LHCN-M2 (cell line): ENCODE measurements at regions not wholly inside any gene's neighbourhood (a gene's known extent, or its start where the extent isn't known, plus 50 kb on each side); places are given as distances from the start of the nearest gene placed in this dataset.
"Not testable (repeated sequence)": the region's sequence is repeated elsewhere in the genome, so short reads cannot be mapped to it uniquely, and the experiment has no call there.

Experiments
- DNase-seq: peaks from one replicate; pipeline ENCODE4 v3.0.0-alpha.2; 2012; ENCODE audit warnings: low read depth

- DNase-seq, result no peak
Observed at GRCh38 chrX:65610481-65610880, 57.0 kb upstream of the MSN start.

- no peak for DNase-seq
Observed at GRCh38 chrX:65610040-65610439, 57.4 kb upstream of the MSN start.

GRCh38 chrX:65609237-65609636 lies 58.2 kb upstream of the MSN start:
- no peak for DNase-seq

GRCh38 chrX:65608026-65608425 lies 59.4 kb upstream of the MSN start:
- no peak for DNase-seq

- peak; percentile 41 for DNase-seq
Observed at GRCh38 chrX:65607070-65607742, 60.2 kb upstream of the MSN start.

- DNase-seq, result no peak
Observed at GRCh38 chrX:65602221-65602560, 65.3 kb upstream of the MSN start.

GRCh38 chrX:65601530-65602220 lies 65.8 kb upstream of the MSN start:
- DNase-seq, result peak; percentile 72

GRCh38 chrX:65601126-65601525 lies 66.3 kb upstream of the MSN start:
- no peak for DNase-seq

- DNase-seq, result no peak
Observed at GRCh38 chrX:65600106-65600505, 65.5 kb upstream of the LAS1L start.

- DNase-seq, result no peak
Observed at GRCh38 chrX:65598559-65599147, 64.1 kb upstream of the LAS1L start.

GRCh38 chrX:65596270-65597034 lies 61.9 kb upstream of the LAS1L start:
- peak; percentile 67 for DNase-seq

- DNase-seq, result peak; percentile 90
Observed at GRCh38 chrX:65595460-65595876, 60.9 kb upstream of the LAS1L start.

- DNase-seq, result no peak
Observed at GRCh38 chrX:65591206-65591605, 56.6 kb upstream of the LAS1L start.

GRCh38 chrX:65589304-65589703 lies 54.7 kb upstream of the LAS1L start:
- DNase-seq, result no peak

GRCh38 chrX:65588795-65589194 lies 54.2 kb upstream of the LAS1L start:
- no peak for DNase-seq

GRCh38 chrX:65587616-65588526 lies 53.3 kb upstream of the LAS1L start:
- peak; percentile 63 for DNase-seq

- DNase-seq, result peak; percentile 32
Observed at GRCh38 chrX:65586491-65586890, 51.9 kb upstream of the LAS1L start.

GRCh38 chrX:65585226-65585625 lies 50.6 kb upstream of the LAS1L start:
- DNase-seq, result not testable (repeated sequence)
